ENCODE measurements at regions not wholly inside any gene's neighbourhood (a gene's known extent, or its start where the extent isn't known, plus 50 kb on each side); places are given as distances from the start of the nearest gene placed in this dataset.
"Not testable (repeated sequence)": the region's sequence is repeated elsewhere in the genome, so short reads cannot be mapped to it uniquely, and the experiment has no call there.

GRCh38 chr13:69243366-69243765, 864.3 kb upstream of the ATXN8OS start (continued):
- no peak for TF ChIP-seq ZSCAN30 (tag by site-specific recombination; IDR thresholded peaks at IDR 0.05)

- CTCF ChIA-PET, result no interaction called here
- H3K9me3 ChIP-seq (ENCODE audit: control insufficient read depth, insufficient read depth, low read depth, low read length), result no peaks in the 10 kb centered on the region
- POLR2A ChIA-PET, result no interaction called here
- TF ChIP-seq ZBTB17 (tag by site-specific recombination; IDR thresholded peaks at IDR 0.05), result no peak
- TF ChIP-seq HOXA7 (CRISPR knock-in tag; IDR thresholded peaks at IDR 0.05; ENCODE audit: borderline replicate concordance), result no peak
- TF ChIP-seq FEZF1 (tag by site-specific recombination; IDR thresholded peaks at IDR 0.05), result no peak
- H3K36me3 ChIP-seq (ENCODE audit: control insufficient read depth in 2 of 2, insufficient read depth in 1 of 2, low read length in 2 of 2), result no peaks in the 10 kb centered on the region
- no peaks in the 10 kb centered on the region for H3K4me1 ChIP-seq (ENCODE audit: control insufficient read depth, insufficient read depth, low read length)
- H3K27ac ChIP-seq (ENCODE audit: extremely low read depth, low read depth, low read length), result no peak overlapping the region
- H3K4me3 ChIP-seq (ENCODE audit: low read depth, low read length), result no peak overlapping the region
Observed at GRCh38 chr13:69234171-69234570, 873.5 kb upstream of the ATXN8OS start.

- peak; percentile 50; the same call in 1 of the 2 replicates for TF ChIP-seq ATF2 (tag by site-specific recombination; IDR thresholded peaks at IDR 0.05; ENCODE audit: low read depth)
- TF ChIP-seq ZNF560 (tag by site-specific recombination; IDR thresholded peaks at IDR 0.05; ENCODE audit: borderline replicate concordance), result no peak
Observed at GRCh38 chr13:69226427-69226826, 881.2 kb upstream of the ATXN8OS start.

GRCh38 chr13:69221633-69222498, 885.8 kb upstream of the ATXN8OS start:
- CTCF ChIA-PET, POLR2A ChIA-PET: not testable (repeated sequence)

More at GRCh38 chr13:69226427-69226826, 881.2 kb upstream of the ATXN8OS start:
- no peaks in the 10 kb centered on the region for H3K4me1 ChIP-seq (ENCODE audit: control insufficient read depth, insufficient read depth, low read length)
- H3K9me3 ChIP-seq (ENCODE audit: control insufficient read depth, insufficient read depth, low read depth, low read length), result no peaks in the 10 kb centered on the region
- no peak overlapping the region for H3K4me3 ChIP-seq (ENCODE audit: low read depth, low read length)
- POLR2A ChIA-PET, result no interaction called here
- no peaks in the 10 kb centered on the region for H3K36me3 ChIP-seq (ENCODE audit: control insufficient read depth in 2 of 2, insufficient read depth in 1 of 2, low read length in 2 of 2)
- CTCF ChIA-PET, result no interaction called here
- no peak overlapping the region for H3K27ac ChIP-seq (ENCODE audit: extremely low read depth, low read depth, low read length)

GRCh38 chr13:69213396-69213795, 894.2 kb upstream of the ATXN8OS start:
- Histone ChIP-seq H3K36me3 (ENCODE audit: control insufficient read depth in 2 of 2, insufficient read depth in 1 of 2, low read length in 2 of 2) (no peaks in the 10 kb centered on the region), H3K4me3 (ENCODE audit: low read depth, low read length) (no peak overlapping the region), H3K9me3 (ENCODE audit: control insufficient read depth, insufficient read depth, low read depth, low read length) (no peaks in the 10 kb centered on the region), H3K4me1 (ENCODE audit: control insufficient read depth, insufficient read depth, low read length) (no peaks in the 10 kb centered on the region), H3K27ac (ENCODE audit: extremely low read depth, low read depth, low read length) (no peak overlapping the region)
- CTCF ChIA-PET, result no interaction called here
- no peak for TF ChIP-seq ZNF184 (tag by site-specific recombination; IDR thresholded peaks at IDR 0.05)
- TF ChIP-seq ZNF768 (tag by site-specific recombination; IDR thresholded peaks at IDR 0.05), result no peak
- no peak for TF ChIP-seq ZNF121 (tag by site-specific recombination; IDR thresholded peaks at IDR 0.05)
- TF ChIP-seq ZNF16 (tag by site-specific recombination; IDR thresholded peaks at IDR 0.05; ENCODE audit: low read depth), result no peak
- TF ChIP-seq ZNF76 (tag by site-specific recombination; IDR thresholded peaks at IDR 0.05; ENCODE audit: borderline replicate concordance, low read depth), result no peak
- TF ChIP-seq GLI2 (tag by site-specific recombination; IDR thresholded peaks at IDR 0.05; ENCODE audit: borderline replicate concordance, low read depth), result no peak
- no peak for TF ChIP-seq ZNF133 (tag by site-specific recombination; IDR thresholded peaks at IDR 0.05)
- TF ChIP-seq ZNF449 (tag by site-specific recombination; IDR thresholded peaks at IDR 0.05), result no peak
- TF ChIP-seq ZNF501 (tag by site-specific recombination; IDR thresholded peaks at IDR 0.05), result no peak
- TF ChIP-seq ZNF555 (tag by site-specific recombination; conservative IDR thresholded peaks at IDR 0.05), result no peak
- POLR2A ChIA-PET, result no interaction called here

More at GRCh38 chr13:69221633-69222498, 885.8 kb upstream of the ATXN8OS start:
- not testable (repeated sequence) for H3K9me3 ChIP-seq (ENCODE audit: control insufficient read depth, insufficient read depth, low read depth, low read length); H3K36me3 ChIP-seq (ENCODE audit: control insufficient read depth in 2 of 2, insufficient read depth in 1 of 2, low read length in 2 of 2); H3K4me3 ChIP-seq (ENCODE audit: low read depth, low read length); H3K27ac ChIP-seq (ENCODE audit: extremely low read depth, low read depth, low read length); H3K4me1 ChIP-seq (ENCODE audit: control insufficient read depth, insufficient read depth, low read length)
